GM18909 (cell line): ENCODE measurements at regions not wholly inside any gene's neighbourhood (a gene's known extent, or its start where the extent isn't known, plus 50 kb on each side); places are given as distances from the start of the nearest gene placed in this dataset.
A peak's percentile ranks its signal among the peaks of the same experiment; 100 is the strongest.

Experiments
- ATAC-seq: cut with Tn5 transposase; IDR thresholded peaks from one replicate; pipeline ENCODE4 v1.9.1; 2021; ENCODE audit warnings: mild to moderate bottlenecking; ENCODE audit not compliant: unreplicated experiment, poor library complexity

DNA sequence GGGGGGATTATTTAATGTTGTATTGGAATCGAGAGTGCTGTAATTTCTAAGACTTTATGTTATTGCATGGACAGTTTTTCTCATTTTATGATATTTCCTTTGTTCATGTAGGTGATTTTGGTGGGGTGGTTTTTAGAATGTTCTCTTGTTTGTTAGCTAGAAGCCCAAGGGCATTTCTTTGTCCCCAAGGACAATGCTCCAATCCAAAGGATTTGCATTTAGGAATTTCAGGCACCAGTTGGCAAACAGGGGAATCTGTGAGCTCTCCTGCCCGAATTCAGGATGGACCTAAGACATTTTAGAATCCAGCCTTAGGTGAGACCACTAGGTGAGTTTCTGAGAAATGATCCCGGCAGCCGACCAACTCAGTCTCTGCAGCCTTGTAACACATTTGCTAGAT is 324.9 kb downstream of the KCNRG start:
- ATAC-seq: no peak

DNA sequence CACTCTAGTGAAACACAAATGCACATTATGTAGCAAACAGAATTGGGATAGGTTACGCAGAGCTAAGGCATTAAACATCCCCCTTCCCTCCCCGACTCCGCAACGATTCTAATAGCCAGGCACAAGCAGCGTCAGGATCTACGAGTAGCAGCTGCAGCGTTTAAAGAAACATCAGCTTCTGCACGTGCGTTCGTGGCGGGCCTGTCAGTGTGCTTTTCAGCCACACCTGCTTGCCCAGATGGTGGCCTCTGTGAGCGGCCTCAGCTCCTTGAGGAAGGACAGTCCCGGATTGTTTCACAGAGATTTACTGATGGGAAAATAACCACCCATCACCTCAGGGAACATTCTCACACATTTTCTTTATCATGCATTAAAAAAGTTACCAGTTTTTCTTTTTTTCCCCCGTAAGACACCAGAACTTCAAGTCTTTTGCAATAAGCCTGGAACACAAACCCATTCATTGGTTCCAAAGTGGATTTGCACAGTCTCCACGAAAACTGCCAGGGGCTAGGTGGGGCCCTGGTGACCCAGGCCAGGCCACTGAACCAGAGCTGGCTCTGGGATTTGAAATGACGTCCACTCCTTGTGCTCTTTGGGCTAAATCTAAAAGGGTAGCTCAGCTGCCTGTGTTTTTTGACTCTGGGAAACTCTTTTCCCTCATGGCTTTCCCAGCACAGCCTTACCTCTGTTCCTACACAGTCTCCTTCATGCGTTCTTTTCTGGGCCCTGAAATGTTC is 325.5 kb downstream of the KCNRG start:
- ATAC-seq: no peak

DNA sequence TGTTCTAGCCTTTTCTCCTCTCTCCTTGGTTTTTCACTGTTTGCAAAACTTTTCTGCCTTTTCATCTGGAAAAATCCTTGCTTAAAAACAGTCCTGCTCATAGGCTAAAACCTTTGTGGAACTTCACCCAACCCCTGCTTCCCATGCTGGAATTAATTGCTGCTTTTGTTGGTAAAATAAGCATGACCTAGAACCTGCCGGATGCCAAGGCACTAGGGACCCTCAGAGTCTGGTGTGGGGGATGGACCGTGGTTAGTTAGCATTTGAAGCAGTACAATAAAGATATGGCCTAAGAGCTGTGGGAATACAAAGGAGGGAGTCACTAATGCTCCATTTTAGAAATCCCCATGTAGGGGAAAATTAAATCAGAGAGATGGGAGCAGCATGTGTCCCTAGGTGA is 326.3 kb downstream of the KCNRG start:
- ATAC-seq: no peak

- ATAC-seq: no peak
Observed at GRCh38 chr13:50344717-50345116, 329.5 kb downstream of the KCNRG start.

DNA sequence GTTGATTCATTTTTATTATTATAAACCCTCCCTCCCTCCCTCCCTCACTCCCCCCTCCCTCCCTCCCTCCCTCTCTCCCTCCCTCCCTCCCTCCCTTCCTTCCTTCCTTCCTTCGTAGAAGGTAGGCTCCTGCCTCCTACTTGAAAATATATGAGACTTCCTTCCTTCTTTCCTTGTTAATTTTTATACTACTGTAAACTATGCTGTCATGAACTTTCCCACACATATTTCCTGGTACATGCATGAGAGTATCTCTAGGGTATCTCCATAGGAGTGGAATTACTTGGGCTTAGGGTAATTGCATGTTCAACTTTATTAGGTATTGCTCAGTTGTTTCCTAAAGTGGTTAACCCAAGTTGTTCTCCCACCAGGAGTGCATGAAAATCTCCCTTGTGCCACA is 330.6 kb downstream of the KCNRG start:
- no peak for ATAC-seq

DNA sequence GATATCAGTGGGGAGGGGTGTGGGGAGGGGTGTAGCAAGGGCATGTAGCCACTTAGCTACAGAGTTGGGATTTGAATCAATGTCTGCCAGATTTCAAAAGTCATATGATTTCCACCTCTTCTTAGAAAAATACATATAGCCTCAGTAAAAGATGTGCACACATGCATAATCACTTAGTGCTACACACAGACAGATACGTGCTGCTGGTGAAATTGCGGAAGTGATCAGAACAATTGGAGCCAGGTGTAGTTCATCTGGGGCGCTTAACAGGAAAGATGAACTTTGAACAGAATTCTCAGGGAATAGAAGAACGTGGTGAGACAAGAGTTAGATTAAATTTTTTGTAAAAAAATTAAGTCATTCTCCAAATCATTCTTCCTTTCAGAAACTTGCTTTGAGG is 333.1 kb downstream of the KCNRG start:
- no peak for ATAC-seq

DNA sequence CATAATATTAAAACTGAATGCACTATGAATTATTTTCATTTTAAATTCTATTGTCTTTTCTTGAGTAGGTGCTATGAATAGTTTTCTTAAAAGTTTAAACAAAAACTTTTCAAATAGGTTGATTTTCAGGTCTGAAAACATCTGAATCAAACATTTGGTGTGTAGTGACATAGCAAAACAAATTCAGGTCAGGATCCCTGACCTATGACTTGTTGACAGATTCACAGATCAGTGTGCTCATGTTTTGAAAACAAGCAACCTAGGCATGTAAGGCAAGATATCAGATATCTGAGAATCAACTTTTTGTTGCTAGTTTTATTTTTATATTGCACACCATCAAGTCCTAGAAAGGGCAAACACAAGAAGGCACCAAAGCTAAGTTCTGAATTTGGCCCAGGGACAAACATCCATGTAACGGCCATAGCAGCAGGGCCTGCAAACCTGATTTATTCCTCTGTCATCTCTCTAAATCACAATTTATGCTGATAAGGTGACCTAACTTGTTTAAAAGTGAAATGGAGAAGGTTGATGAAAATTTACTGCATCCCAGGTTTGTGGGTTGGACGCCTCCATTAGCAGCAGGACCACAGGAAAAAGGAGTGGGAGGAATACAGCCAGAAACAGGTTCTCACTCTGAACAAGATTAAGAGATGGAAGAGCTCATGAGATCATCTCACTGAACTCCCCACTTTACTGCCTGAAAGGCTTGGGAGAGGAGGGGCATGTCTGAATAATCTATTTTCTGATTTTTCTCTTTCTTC is 337.7 kb downstream of the KCNRG start:
- ATAC-seq: no peak

DNA sequence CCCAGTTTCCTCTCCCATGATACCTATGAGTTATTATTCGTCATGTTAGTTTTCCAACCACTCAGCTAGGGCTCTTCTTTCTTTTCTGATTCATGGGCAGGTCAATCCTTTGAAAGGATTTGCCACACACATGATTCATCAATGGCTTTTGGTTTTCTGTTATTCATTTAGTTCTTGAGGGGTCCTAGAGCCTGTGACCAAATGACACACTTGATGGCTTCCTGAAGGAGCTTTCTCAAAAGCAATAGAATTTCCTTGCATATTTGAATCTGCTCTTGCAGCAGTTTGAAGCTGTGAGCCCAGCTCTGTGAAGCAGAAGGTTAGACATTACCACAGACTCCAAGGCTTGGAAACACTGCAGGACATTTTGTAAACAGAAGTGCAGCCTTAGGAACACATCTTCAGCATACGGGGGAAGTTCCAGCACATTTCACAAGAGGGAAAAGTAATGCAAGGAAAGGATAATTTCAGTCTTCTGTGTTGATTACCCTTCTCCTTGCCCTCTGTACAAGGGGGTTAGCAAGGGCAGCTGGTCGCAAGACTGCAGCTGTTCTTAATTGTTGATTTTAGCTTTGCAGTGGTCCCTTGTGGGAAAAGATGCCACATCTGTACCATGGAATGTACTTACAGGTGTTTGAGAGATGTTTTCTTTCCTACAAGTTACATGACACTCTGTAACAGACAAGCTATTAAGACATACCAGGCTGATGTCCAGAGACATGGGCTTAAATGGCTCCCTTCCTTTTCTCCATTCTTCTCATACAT is 338.6 kb downstream of the KCNRG start:
- ATAC-seq: no peak

DNA sequence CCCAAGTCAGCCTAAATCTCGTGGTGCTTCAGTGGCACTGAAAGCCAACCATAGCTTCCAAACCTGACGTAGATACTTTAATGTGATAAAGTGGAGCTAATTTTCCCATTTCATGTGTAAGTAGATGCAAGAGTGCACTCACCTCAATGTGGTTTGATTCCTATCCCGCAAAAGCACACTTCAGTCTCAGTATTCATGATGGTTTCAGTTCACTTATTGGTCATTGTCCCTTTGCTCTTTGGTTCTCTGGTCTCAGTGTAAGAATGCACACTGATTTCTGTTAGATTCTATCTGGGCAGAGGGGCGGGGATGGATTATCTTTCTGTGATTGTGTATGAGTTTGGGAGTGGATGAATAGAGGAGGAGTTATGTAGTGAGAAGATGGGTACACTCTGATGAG is 340.6 kb downstream of the KCNRG start:
- ATAC-seq: peak; percentile 75

DNA sequence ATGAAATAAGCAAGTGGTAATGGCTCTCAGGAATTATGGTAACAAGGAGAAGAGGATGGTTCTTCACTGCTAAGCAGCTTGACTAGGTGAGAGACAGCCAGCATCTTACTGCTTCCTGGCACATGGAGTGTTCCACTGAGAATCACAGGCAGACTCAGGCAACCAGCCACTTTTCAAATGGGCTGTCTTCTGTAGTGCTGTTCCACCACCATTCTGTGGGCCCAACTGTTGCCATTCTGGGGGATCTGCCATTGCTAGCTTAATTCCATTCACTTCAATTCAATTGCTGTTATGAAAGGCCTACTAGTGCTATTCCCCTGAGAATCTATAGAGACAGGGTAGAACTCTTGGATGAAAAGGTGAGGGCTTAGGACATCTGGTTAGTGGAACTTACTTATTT is 341.9 kb downstream of the KCNRG start:
- no peak for ATAC-seq

- ATAC-seq: no peak
Observed at GRCh38 chr13:50357586-50358118, 342.4 kb downstream of the KCNRG start.

GRCh38 chr13:50358231-50359040 is 343.2 kb downstream of the KCNRG start:
- ATAC-seq: no peak

DNA sequence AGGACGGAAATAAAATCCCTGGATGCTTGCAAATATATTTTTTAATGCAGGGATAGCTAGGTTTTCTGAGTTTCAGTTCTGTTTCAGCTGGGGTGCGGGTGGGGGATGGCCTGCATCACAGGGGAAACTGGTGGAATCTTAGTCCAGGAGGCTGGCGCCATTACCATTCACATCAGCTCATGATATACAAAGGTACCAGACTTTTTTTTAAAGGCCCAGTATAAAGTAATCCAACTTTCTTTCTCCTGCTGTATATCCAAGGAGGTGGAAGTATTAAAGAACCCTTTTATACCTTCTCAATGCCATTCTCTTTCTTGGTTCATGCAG is 343.8 kb downstream of the KCNRG start:
- no peak for ATAC-seq

- ATAC-seq: no peak
Observed at GRCh38 chr13:50359779-50360178, 344.5 kb downstream of the KCNRG start.

DNA sequence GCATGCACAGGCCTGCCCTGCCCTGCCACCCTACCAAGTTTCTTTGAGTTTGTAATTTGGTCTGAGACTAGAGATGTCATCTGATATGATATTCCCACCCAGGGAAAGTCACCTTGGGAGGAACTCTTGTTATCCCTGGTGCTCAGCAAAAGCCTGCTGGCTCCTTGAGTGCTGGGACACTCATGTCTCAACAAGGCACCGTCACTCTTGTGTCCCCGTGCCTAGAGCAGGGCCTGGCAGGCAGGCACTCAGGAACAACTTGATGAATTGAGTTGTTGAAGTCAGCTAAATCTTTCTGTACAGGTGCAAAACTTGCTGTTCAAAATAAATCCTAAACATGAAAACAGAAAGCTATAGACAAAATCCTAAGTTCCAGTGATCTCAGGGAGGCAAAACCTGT is 345.4 kb downstream of the KCNRG start:
- no peak for ATAC-seq

DNA sequence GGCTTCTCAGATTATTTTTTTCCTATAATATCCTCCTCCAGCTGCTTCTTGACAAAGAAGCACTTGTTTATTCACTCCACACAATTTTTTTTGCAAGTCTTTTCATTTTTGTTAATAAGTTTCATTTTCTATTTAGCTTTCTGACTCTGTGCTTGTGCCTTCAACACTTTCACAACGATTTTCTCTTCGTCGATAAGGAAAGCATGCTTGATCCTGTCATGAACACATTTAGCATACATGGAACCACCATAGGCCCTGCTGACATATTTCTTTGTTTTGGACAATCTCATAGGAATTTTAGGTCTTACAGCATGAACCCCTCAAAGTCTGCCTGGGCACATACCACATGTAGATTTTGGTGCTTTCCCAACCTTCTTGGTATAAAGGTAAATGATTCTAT is 346.0 kb downstream of the KCNRG start:
- no peak for ATAC-seq

- peak; percentile 71 for ATAC-seq
Observed at GRCh38 chr13:50365408-50366391, 350.5 kb downstream of the KCNRG start.

DNA sequence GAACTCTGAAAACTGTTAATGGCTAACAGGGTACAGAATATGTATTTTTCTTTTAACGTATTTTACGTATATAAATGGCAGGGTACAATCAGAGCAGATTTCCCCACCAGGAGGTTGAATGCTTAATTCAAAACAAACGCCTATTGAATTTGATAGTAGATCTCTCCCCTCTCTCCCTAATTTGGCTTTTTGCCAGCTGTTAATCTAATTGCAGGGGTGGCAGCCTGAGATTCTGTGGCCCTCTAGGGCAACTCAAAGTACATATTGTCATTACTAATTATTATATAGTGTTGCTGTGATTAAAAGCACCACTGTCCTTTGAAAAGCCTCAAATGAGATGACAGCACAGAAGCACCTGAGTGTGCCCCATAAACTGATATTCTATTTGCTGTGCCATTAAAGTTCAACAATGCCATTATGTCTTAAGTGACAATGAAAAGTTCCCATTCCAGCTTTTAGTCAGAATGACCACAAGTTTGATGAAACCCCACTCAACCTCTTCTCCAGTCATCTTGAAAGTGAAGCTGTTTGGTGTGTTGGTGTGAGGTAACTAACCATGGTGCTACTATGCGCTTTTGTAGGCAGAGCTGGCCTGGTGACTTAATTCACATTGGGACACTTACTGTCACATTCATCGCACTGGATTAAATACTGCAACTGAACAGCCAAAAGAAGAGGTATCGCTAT is 351.4 kb downstream of the KCNRG start:
- ATAC-seq: peak; percentile 54

DNA sequence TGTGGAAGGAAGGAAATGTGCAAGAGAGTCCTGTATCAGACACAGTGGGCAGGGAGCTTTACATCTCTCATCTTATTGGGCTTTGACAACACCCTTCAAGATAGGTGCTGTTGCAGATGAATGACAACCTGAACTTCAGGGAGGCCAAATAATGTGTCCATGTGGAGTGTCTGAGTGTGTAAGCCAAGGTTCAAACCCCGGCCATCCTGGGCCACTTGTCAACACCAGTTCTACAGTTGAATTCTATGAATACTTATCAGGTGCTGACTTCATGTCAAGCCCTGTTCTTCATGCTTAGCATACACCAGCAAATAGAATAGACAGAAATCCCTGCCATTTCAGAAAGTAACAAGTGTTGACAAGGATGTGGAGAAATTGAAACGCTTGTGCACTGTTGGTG is 354.4 kb downstream of the KCNRG start:
- no peak for ATAC-seq
